SK-N-SH treated with all-trans-retinoic acid at 6 μM for 48 hours (cell line): ENCODE measurements at regions not wholly inside any gene's neighbourhood (a gene's known extent, or its start where the extent isn't known, plus 50 kb on each side); places are given as distances from the start of the nearest gene placed in this dataset.
"Not testable (repeated sequence)": the region's sequence is repeated elsewhere in the genome, so short reads cannot be mapped to it uniquely, and the experiment has no call there.

Experiments used
- ATAC-seq: fragments of 200-7000 bp; cut with Tn5 transposase; 3 replicates; pipeline ENCODE4 v1.9.1; 2020; ENCODE audit warnings: mild to moderate bottlenecking, moderate library complexity
- ARNTL ChIP-seq: fragments of 450-650 bp; formaldehyde crosslinking; IDR thresholded peaks from 2 replicates; pipeline ENCODE4 v1.5.0; 2020; ENCODE audit warnings: low read depth, mild to moderate bottlenecking, moderate library complexity, borderline replicate concordance
- CSDC2 ChIP-seq: fragments of 250-450 bp; sonication (Bioruptor Pico); IDR thresholded peaks from 2 replicates; pipeline ENCODE4 v1.5.0; 2020; ENCODE audit warnings: mild to moderate bottlenecking, moderate library complexity
- CSRNP3 ChIP-seq: fragments of 250-450 bp; sonication (Bioruptor Pico); IDR thresholded peaks from 2 replicates; pipeline ENCODE4 v1.5.1; 2021; ENCODE audit warnings: mild to moderate bottlenecking, moderate library complexity
- ESRRG ChIP-seq: fragments of 250-450 bp; sonication (Bioruptor Pico); IDR thresholded peaks from 2 replicates; pipeline ENCODE4 v1.6.1; 2021; ENCODE audit warnings: mild to moderate bottlenecking
- GLIS3 ChIP-seq: fragments of 250-450 bp; sonication (Bioruptor Pico); IDR thresholded peaks from 2 replicates; pipeline ENCODE4 v1.5.0; 2020; ENCODE audit warnings: mild to moderate bottlenecking, moderate library complexity
- OSR1 ChIP-seq: fragments of 250-450 bp; sonication (Bioruptor Pico); IDR thresholded peaks from 2 replicates; pipeline ENCODE4 v1.8.0; 2022; ENCODE audit warnings: moderate library complexity, mild to moderate bottlenecking, inconsistent platforms
- PATZ1 ChIP-seq: fragments of 250-450 bp; sonication (Bioruptor Pico); IDR thresholded peaks from 2 replicates; pipeline ENCODE4 v1.8.0; 2020; ENCODE audit warnings: mild to moderate bottlenecking, moderate library complexity, borderline replicate concordance
- POU6F1 ChIP-seq: fragments of 250-450 bp; sonication (Bioruptor Pico); IDR thresholded peaks from 2 replicates; pipeline ENCODE4 v1.8.0; 2021; ENCODE audit warnings: low read depth, mild to moderate bottlenecking, moderate library complexity, borderline replicate concordance
- PPARA ChIP-seq: fragments of 250-450 bp; sonication (Bioruptor Pico); IDR thresholded peaks from 2 replicates; pipeline ENCODE4 v1.5.0; 2020; ENCODE audit warnings: mild to moderate bottlenecking, borderline replicate concordance
- RARB ChIP-seq: fragments of 250-450 bp; sonication (Bioruptor Pico); IDR thresholded peaks from 2 replicates; pipeline ENCODE4 v1.8.0; 2021; ENCODE audit warnings: mild to moderate bottlenecking, moderate library complexity
- TCF4 ChIP-seq: fragments of 250-450 bp; sonication (Bioruptor Pico); IDR thresholded peaks from 2 replicates; pipeline ENCODE4 v1.8.0; 2021; ENCODE audit warnings: mild to moderate bottlenecking, moderate library complexity, borderline replicate concordance
- TSHZ2 ChIP-seq: fragments of 250-450 bp; sonication (Bioruptor Pico); IDR thresholded peaks from 2 replicates; pipeline ENCODE4 v1.5.0; 2020; ENCODE audit warnings: mild to moderate bottlenecking, moderate library complexity
- ZFP3 ChIP-seq: fragments of 250-450 bp; sonication (Bioruptor Pico); IDR thresholded peaks from 2 replicates; pipeline ENCODE4 v1.5.0; 2020; ENCODE audit warnings: mild to moderate bottlenecking, moderate library complexity
- ZFP30 ChIP-seq: fragments of 450-650 bp; formaldehyde crosslinking; IDR thresholded peaks from 2 replicates; pipeline ENCODE4 v1.5.0; 2022; ENCODE audit warnings: mild to moderate bottlenecking, moderate library complexity
- ZNF565 ChIP-seq: fragments of 450-650 bp; formaldehyde crosslinking; conservative IDR thresholded peaks from 2 replicates; pipeline ENCODE4 v1.5.0; 2020; ENCODE audit warnings: low read depth, mild to moderate bottlenecking, moderate library complexity
- ZNF70 ChIP-seq: fragments of 450-650 bp; formaldehyde crosslinking; IDR thresholded peaks from 2 replicates; pipeline ENCODE4 v1.5.0; 2020; ENCODE audit warnings: mild to moderate bottlenecking, moderate library complexity
- ZNF8 ChIP-seq: fragments of 450-650 bp; formaldehyde crosslinking; IDR thresholded peaks from 2 replicates; pipeline ENCODE4 v1.5.0; 2020; ENCODE audit warnings: mild to moderate bottlenecking, moderate library complexity

- TF ChIP-seq ESRRG (CRISPR knock-in tag) (no peak), ZNF8 (no peak), RARB (CRISPR knock-in tag) (no peak), OSR1 (no peak), POU6F1 (CRISPR knock-in tag) (no peak), PATZ1 (CRISPR knock-in tag) (no peak)
- no peak for ATAC-seq
These were observed 733.7 kb upstream of the PABPC4L start for GRCh38 chr4:134935320-134935719.

GRCh38 chr4:134934036-134934808 lies 732.6 kb upstream of the PABPC4L start:
- no peak for TF ChIP-seq TSHZ2 (CRISPR knock-in tag)
- TF ChIP-seq ESRRG (CRISPR knock-in tag): no peak
- no peak for TF ChIP-seq ZFP3
- TF ChIP-seq POU6F1 (CRISPR knock-in tag): no peak
- no peak for TF ChIP-seq PPARA (CRISPR knock-in tag)
- TF ChIP-seq CSDC2 (CRISPR knock-in tag): no peak
- no peak for TF ChIP-seq ZNF8
- no peak for TF ChIP-seq GLIS3 (CRISPR knock-in tag)
- TF ChIP-seq ARNTL (CRISPR knock-in tag): no peak
- no peak for TF ChIP-seq ZNF70 (CRISPR knock-in tag)
- no peak for TF ChIP-seq TCF4 (CRISPR knock-in tag)
- no peak for TF ChIP-seq ZNF565
- TF ChIP-seq OSR1: no peak
- no peak for TF ChIP-seq RARB (CRISPR knock-in tag)
- no peak for ATAC-seq

- TF ChIP-seq PPARA (CRISPR knock-in tag) (no peak), ZFP30 (no peak), CSRNP3 (CRISPR knock-in tag) (no peak), CSDC2 (CRISPR knock-in tag) (no peak)
- ATAC-seq: no peak
These were observed 713.8 kb upstream of the PABPC4L start for GRCh38 chr4:134915355-134915754.

- not testable (repeated sequence) for ATAC-seq
These were observed 712.7 kb upstream of the PABPC4L start for GRCh38 chr4:134914250-134914649.
